SK-N-SH treated with all-trans-retinoic acid at 6 μM for 48 hours (cell line): ENCODE measurements at regions not wholly inside any gene's neighbourhood (a gene's known extent, or its start where the extent isn't known, plus 50 kb on each side); places are given as distances from the start of the nearest gene placed in this dataset.

Experiments
- ATAC-seq: fragments of 200-7000 bp; cut with Tn5 transposase; 3 replicates; pipeline ENCODE4 v1.9.1; 2020; ENCODE audit warnings: mild to moderate bottlenecking, moderate library complexity
- ARNTL ChIP-seq: fragments of 450-650 bp; formaldehyde crosslinking; IDR thresholded peaks from 2 replicates; pipeline ENCODE4 v1.5.0; 2020; ENCODE audit warnings: low read depth, mild to moderate bottlenecking, moderate library complexity, borderline replicate concordance
- BACH2 ChIP-seq: fragments of 250-450 bp; sonication (Bioruptor Pico); IDR thresholded peaks from 2 replicates; pipeline ENCODE4 v1.9.0; 2021; ENCODE audit warnings: mild to moderate bottlenecking, borderline replicate concordance
- CREB5 ChIP-seq: fragments of 250-450 bp; sonication (Bioruptor Pico); IDR thresholded peaks from 2 replicates; pipeline ENCODE4 v1.5.1; 2020; ENCODE audit warnings: low read depth, mild to moderate bottlenecking, moderate library complexity
- CSDC2 ChIP-seq: fragments of 250-450 bp; sonication (Bioruptor Pico); IDR thresholded peaks from 2 replicates; pipeline ENCODE4 v1.5.0; 2020; ENCODE audit warnings: mild to moderate bottlenecking, moderate library complexity
- CSRNP3 ChIP-seq: fragments of 250-450 bp; sonication (Bioruptor Pico); IDR thresholded peaks from 2 replicates; pipeline ENCODE4 v1.5.1; 2021; ENCODE audit warnings: mild to moderate bottlenecking, moderate library complexity
- ESRRG ChIP-seq: fragments of 250-450 bp; sonication (Bioruptor Pico); IDR thresholded peaks from 2 replicates; pipeline ENCODE4 v1.6.1; 2021; ENCODE audit warnings: mild to moderate bottlenecking
- GLIS3 ChIP-seq: fragments of 250-450 bp; sonication (Bioruptor Pico); IDR thresholded peaks from 2 replicates; pipeline ENCODE4 v1.5.0; 2020; ENCODE audit warnings: mild to moderate bottlenecking, moderate library complexity
- ISL1 ChIP-seq: fragments of 250-450 bp; sonication (Bioruptor Pico); IDR thresholded peaks from 2 replicates; pipeline ENCODE4 v2.1.2; 2022; ENCODE audit warnings: mild to moderate bottlenecking, moderate library complexity
- OSR1 ChIP-seq: fragments of 250-450 bp; sonication (Bioruptor Pico); IDR thresholded peaks from 2 replicates; pipeline ENCODE4 v1.8.0; 2022; ENCODE audit warnings: moderate library complexity, mild to moderate bottlenecking, inconsistent platforms
- PATZ1 ChIP-seq: fragments of 250-450 bp; sonication (Bioruptor Pico); IDR thresholded peaks from 2 replicates; pipeline ENCODE4 v1.8.0; 2020; ENCODE audit warnings: mild to moderate bottlenecking, moderate library complexity, borderline replicate concordance
- PPARA ChIP-seq: fragments of 250-450 bp; sonication (Bioruptor Pico); IDR thresholded peaks from 2 replicates; pipeline ENCODE4 v1.5.0; 2020; ENCODE audit warnings: mild to moderate bottlenecking, borderline replicate concordance
- RARB ChIP-seq: fragments of 250-450 bp; sonication (Bioruptor Pico); IDR thresholded peaks from 2 replicates; pipeline ENCODE4 v1.8.0; 2021; ENCODE audit warnings: mild to moderate bottlenecking, moderate library complexity
- SNAI2 ChIP-seq: fragments of 250-450 bp; sonication (Bioruptor Pico); IDR thresholded peaks from 2 replicates; pipeline ENCODE4 v1.5.0; 2020; ENCODE audit warnings: mild to moderate bottlenecking, moderate library complexity
- TCF4 ChIP-seq: fragments of 250-450 bp; sonication (Bioruptor Pico); IDR thresholded peaks from 2 replicates; pipeline ENCODE4 v1.8.0; 2021; ENCODE audit warnings: mild to moderate bottlenecking, moderate library complexity, borderline replicate concordance
- TOX ChIP-seq: fragments of 250-450 bp; sonication (Bioruptor Pico); IDR thresholded peaks from 2 replicates; pipeline ENCODE4 v1.8.0; 2021; ENCODE audit warnings: mild to moderate bottlenecking, moderate library complexity, borderline replicate concordance
- TSHZ2 ChIP-seq: fragments of 250-450 bp; sonication (Bioruptor Pico); IDR thresholded peaks from 2 replicates; pipeline ENCODE4 v1.5.0; 2020; ENCODE audit warnings: mild to moderate bottlenecking, moderate library complexity
- ZFP3 ChIP-seq: fragments of 250-450 bp; sonication (Bioruptor Pico); IDR thresholded peaks from 2 replicates; pipeline ENCODE4 v1.5.0; 2020; ENCODE audit warnings: mild to moderate bottlenecking, moderate library complexity
- ZFP30 ChIP-seq: fragments of 450-650 bp; formaldehyde crosslinking; IDR thresholded peaks from 2 replicates; pipeline ENCODE4 v1.5.0; 2022; ENCODE audit warnings: mild to moderate bottlenecking, moderate library complexity
- ZNF565 ChIP-seq: fragments of 450-650 bp; formaldehyde crosslinking; conservative IDR thresholded peaks from 2 replicates; pipeline ENCODE4 v1.5.0; 2020; ENCODE audit warnings: low read depth, mild to moderate bottlenecking, moderate library complexity
- ZNF70 ChIP-seq: fragments of 450-650 bp; formaldehyde crosslinking; IDR thresholded peaks from 2 replicates; pipeline ENCODE4 v1.5.0; 2020; ENCODE audit warnings: mild to moderate bottlenecking, moderate library complexity
- ZNF8 ChIP-seq: fragments of 450-650 bp; formaldehyde crosslinking; IDR thresholded peaks from 2 replicates; pipeline ENCODE4 v1.5.0; 2020; ENCODE audit warnings: mild to moderate bottlenecking, moderate library complexity

- TF ChIP-seq RARB (CRISPR knock-in tag) (no peak), ZFP30 (no peak), ARNTL (CRISPR knock-in tag) (no peak), CREB5 (CRISPR knock-in tag) (no peak), OSR1 (CRISPR knock-in tag) (no peak), GLIS3 (CRISPR knock-in tag) (no peak), CSRNP3 (CRISPR knock-in tag) (no peak)
- ATAC-seq = no peak
These were observed 64.3 kb upstream of the PCGF5 start for GRCh38 chr10:91156196-91156595.

- ATAC-seq = no peak
- no peak for TF ChIP-seq ESRRG (CRISPR knock-in tag)
- TF ChIP-seq ZNF70 (CRISPR knock-in tag) = no peak
- TF ChIP-seq TOX = no peak
- TF ChIP-seq ARNTL (CRISPR knock-in tag) = no peak
- no peak for TF ChIP-seq BACH2 (CRISPR knock-in tag)
- TF ChIP-seq RARB (CRISPR knock-in tag) = no peak
- TF ChIP-seq TCF4 (CRISPR knock-in tag) = no peak
- TF ChIP-seq SNAI2 (CRISPR knock-in tag) = no peak
- no peak for TF ChIP-seq ZNF8 (CRISPR knock-in tag)
- TF ChIP-seq CSDC2 (CRISPR knock-in tag) = no peak
- no peak for TF ChIP-seq OSR1 (CRISPR knock-in tag)
These were observed 61.1 kb upstream of the PCGF5 start for GRCh38 chr10:91159254-91159783.

- TF ChIP-seq GLIS3 (CRISPR knock-in tag) = no peak
- no peak for TF ChIP-seq ZFP30
- TF ChIP-seq RARB (CRISPR knock-in tag) = no peak
- no peak for TF ChIP-seq TOX
- no peak for TF ChIP-seq ISL1 (CRISPR knock-in tag)
- TF ChIP-seq ZNF565 (CRISPR knock-in tag) = no peak
- no peak for TF ChIP-seq ESRRG (CRISPR knock-in tag)
- TF ChIP-seq TCF4 (CRISPR knock-in tag) = no peak
- no peak for TF ChIP-seq ZNF70 (CRISPR knock-in tag)
- no peak for TF ChIP-seq ZFP3 (CRISPR knock-in tag)
- peak; percentile 59 for ATAC-seq
These were observed 58.4 kb upstream of the PCGF5 start for GRCh38 chr10:91162050-91162494.

- no peak for TF ChIP-seq PATZ1 (CRISPR knock-in tag)
- no peak for TF ChIP-seq SNAI2 (CRISPR knock-in tag)
- TF ChIP-seq ARNTL (CRISPR knock-in tag) = no peak
- TF ChIP-seq TCF4 (CRISPR knock-in tag) = no peak
- TF ChIP-seq OSR1 (CRISPR knock-in tag) = no peak
- no peak for TF ChIP-seq ZFP30
- TF ChIP-seq PPARA (CRISPR knock-in tag) = no peak
- TF ChIP-seq GLIS3 (CRISPR knock-in tag) = no peak
- TF ChIP-seq ZNF70 (CRISPR knock-in tag) = no peak
- no peak for TF ChIP-seq CREB5 (CRISPR knock-in tag)
- TF ChIP-seq TSHZ2 (CRISPR knock-in tag) = no peak
- TF ChIP-seq BACH2 (CRISPR knock-in tag) = no peak
- no peak for TF ChIP-seq ZNF565 (CRISPR knock-in tag)
- no peak for TF ChIP-seq CSDC2 (CRISPR knock-in tag)
- ATAC-seq = peak; percentile 84
These were observed 57.8 kb upstream of the PCGF5 start for GRCh38 chr10:91162495-91163268.
